Fibroblast of the aortic adventitia (primary cell): ENCODE measurements at regions not wholly inside any gene's neighbourhood (a gene's known extent, or its start where the extent isn't known, plus 50 kb on each side); places are given as distances from the start of the nearest gene placed in this dataset.

Experiments
- DNase-seq: peaks from one replicate; pipeline ENCODE4 v3.0.0-alpha.2; 2010; ENCODE audit warnings: low read depth
- H3K4me3 ChIP-seq: 2 replicates; pipeline ENCODE4 v1.5.1; 2011; ENCODE audit warnings: low read depth, mild to moderate bottlenecking, control low read depth, low read length, moderate library complexity
- TF ChIP-seq, protein P1 (sequence below): IDR thresholded peaks from 2 replicates; pipeline ENCODE4 v1.5.1; 2011; ENCODE audit warnings: mild to moderate bottlenecking, low read length, control low read depth, inconsistent platforms; ENCODE audit not compliant: insufficient read depth

DNA sequence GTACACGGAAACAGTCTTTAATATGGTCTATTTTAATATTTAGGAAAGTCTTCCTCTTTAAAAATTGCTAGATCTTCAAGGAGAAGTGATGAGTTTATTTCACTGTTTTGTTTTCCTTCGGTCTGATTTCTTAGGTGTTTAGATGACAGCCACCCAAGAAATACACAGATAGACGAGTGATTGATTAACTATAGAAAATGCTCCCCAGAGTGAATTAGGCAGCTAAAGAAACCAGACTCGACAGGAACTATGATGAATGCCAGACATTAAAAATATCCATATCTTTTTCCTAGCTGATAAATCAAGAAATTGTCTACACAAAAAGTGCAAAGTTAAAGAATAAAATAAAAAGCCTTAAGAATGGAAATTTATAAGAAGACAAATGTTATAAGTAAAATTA, 888.7 kb upstream of the CNTNAP5 start:
- no peak overlapping the region for H3K4me3 ChIP-seq
- DNase-seq = no peak
- TF ChIP-seq, protein P1, sequence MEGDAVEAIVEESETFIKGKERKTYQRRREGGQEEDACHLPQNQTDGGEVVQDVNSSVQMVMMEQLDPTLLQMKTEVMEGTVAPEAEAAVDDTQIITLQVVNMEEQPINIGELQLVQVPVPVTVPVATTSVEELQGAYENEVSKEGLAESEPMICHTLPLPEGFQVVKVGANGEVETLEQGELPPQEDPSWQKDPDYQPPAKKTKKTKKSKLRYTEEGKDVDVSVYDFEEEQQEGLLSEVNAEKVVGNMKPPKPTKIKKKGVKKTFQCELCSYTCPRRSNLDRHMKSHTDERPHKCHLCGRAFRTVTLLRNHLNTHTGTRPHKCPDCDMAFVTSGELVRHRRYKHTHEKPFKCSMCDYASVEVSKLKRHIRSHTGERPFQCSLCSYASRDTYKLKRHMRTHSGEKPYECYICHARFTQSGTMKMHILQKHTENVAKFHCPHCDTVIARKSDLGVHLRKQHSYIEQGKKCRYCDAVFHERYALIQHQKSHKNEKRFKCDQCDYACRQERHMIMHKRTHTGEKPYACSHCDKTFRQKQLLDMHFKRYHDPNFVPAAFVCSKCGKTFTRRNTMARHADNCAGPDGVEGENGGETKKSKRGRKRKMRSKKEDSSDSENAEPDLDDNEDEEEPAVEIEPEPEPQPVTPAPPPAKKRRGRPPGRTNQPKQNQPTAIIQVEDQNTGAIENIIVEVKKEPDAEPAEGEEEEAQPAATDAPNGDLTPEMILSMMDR = no peak

DNA sequence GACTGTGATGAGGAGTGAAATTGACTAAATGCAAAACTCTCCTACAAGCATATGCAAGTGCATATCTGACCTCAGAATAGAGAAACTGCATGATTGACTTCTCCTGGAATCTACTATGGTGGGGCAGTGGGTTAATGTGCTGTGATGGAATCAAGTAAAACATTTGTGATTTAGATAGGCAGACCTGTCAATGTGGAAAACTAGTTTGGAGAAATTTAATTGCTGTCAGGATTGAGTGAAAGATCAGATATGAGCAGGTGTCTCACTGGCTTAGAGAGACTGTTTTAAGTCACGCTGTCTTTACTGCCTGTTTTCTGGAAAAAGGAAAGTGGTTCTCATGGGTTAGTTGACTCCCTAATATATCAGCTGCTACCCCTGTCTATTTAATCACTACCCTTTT, 881.0 kb upstream of the CNTNAP5 start:
- TF ChIP-seq, protein P1 = no peak
- DNase-seq = no peak
- no peak overlapping the region for H3K4me3 ChIP-seq

DNA sequence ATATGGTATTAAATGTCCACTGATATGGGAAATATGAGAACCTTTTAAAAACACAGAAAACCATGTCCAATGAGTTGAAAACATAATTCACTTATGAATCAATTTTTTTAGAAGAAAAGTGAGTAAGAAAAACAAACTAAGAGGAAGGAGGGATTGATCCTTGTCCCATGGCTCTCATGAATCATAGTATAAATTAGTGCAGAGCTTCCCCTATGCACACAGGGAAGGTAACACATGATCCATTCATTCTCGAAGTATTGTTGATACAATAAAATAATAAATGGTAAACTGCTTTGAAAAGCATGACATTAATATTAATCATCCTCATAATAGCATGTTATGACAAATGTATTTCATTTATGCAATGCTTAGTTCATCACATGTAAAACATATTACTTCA, 872.0 kb upstream of the CNTNAP5 start:
- TF ChIP-seq, protein P1 = no peak
- DNase-seq = no peak
- no peak overlapping the region for H3K4me3 ChIP-seq

DNA sequence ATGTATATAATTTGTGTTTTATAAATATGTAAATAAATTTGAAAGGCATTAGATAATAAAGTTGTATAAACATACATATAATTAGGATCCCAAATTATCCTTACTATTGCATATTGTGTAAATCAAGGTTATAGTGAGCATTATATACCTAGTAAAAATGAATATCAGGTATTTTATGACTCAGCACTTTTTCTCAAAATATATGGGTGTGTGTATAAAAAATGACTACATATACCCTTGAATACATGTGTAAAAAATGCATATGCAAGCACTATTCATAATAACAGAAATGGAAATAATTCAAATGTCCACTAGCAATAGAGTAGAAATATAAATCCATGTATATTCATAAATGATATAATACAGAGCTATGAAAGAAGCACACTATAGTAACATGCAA, 870.9 kb upstream of the CNTNAP5 start:
- no peak overlapping the region for H3K4me3 ChIP-seq
- no peak for DNase-seq
- TF ChIP-seq, protein P1 = no peak

DNA sequence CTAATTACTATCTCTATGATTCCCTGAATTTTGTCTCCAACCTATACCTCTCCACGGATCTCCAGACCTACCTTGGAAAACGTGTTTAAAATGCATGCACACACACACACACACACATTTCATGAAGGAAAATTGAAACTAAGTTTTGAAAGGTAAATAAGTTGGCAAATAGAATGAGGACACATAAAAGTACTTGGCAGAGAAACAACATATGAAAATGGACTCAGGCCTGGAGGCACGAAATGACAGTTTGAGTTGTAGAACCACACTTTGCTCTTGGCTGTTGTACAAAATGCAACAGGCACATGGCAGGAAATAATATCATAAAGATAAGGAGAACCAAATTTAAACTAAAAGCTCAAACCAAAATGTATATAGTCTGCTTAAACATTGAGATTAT, 868.1 kb upstream of the CNTNAP5 start:
- no peak for DNase-seq
- TF ChIP-seq, protein P1 = no peak
- H3K4me3 ChIP-seq = no peak overlapping the region

DNA sequence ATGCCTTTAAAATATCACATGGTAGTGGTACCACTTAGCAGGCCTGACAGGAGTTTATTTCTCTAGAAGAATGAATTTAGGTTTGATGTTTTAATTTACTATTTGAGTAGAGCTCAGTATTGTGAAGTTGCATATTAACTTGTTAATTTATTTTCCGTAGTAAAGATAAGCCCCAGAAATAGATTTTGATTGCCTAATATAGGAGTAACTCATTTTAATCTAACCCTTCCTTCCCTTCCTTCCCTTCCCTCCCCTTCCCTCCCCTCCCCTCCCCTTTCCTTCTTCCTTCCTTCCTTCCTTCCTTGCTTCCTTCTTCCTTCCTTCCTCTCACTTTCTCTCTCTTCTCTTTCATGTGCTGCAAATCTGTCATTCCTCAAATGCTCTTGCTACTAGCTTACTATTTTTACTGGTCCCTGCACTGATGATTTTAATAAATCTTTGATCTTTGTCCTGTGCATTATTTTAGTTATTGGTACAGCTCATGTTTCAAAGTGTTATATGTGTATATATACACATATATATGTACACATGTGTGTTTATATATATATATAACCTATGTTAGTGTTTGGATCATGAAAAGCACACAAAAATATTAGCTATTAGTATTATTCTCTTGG, 862.6 kb upstream of the CNTNAP5 start:
- no peak for DNase-seq
- TF ChIP-seq, protein P1 = no peak
- no peak overlapping the region for H3K4me3 ChIP-seq

DNA sequence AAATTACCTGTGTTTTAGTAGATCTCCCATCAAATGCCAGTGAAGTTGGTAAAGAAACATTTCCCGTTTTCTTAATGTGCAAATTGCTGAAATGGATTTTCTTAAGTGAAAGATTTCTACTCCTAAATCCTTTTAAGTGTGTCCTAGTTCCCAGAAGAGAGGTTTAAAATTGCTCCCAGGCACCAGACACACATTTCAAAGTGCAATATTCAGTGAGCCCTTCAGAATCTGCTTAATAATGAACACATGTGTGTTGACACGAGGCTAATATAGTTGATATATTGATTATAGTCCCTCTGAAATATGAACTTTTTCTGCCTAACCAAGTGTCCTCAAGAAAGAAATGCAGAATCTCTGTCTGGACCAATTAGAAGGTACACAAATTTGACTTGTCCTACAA, 861.7 kb upstream of the CNTNAP5 start:
- H3K4me3 ChIP-seq = no peak overlapping the region
- no peak for DNase-seq
- TF ChIP-seq, protein P1 = no peak
